AG04450 (cell line): ENCODE measurements at regions not wholly inside any gene's neighbourhood (a gene's known extent, or its start where the extent isn't known, plus 50 kb on each side); places are given as distances from the start of the nearest gene placed in this dataset.

ENCODE experiments used
- CTCF ChIA-PET: fragments of 300-600, 350-600 bp; formaldehyde crosslinking; extraction: SDS; loops from one replicate; lab custom pipeline; 2022; ENCODE audit warnings: antibody characterized with exemption, inconsistent platforms; lab: Charles Lee
- POLR2A ChIA-PET: fragments of 350-600 bp; formaldehyde crosslinking; extraction: SDS; loops from one replicate; lab custom pipeline; 2021; ENCODE audit warnings: antibody characterized with exemption, inconsistent platforms; lab: Yijun Ruan, JAX
- DNase-seq: peaks from one replicate; pipeline ENCODE4 v3.0.0-alpha.2; 2011; ENCODE audit warnings: low read depth, low spot score
- H3K27ac ChIP-seq: one replicate; pipeline ENCODE4 v1.5.1; 2012; ENCODE audit warnings: low read depth, low read length, control low read depth
- H3K27me3 ChIP-seq: one replicate; pipeline ENCODE4 v1.6.0; 2012; ENCODE audit warnings: low read length; ENCODE audit not compliant: control insufficient read depth, insufficient read depth
- H3K4me3 ChIP-seq: 2 replicates; pipeline ENCODE4 v1.5.1; 2011; ENCODE audit warnings: mild to moderate bottlenecking, low read depth, low read length, control low read depth
- H3K9me3 ChIP-seq: 2 replicates; pipeline ENCODE4 v1.5.1; 2012; ENCODE audit warnings: low read length; ENCODE audit not compliant: control insufficient read depth, insufficient read depth
- CTCF ChIP-seq: IDR thresholded peaks from 2 replicates; pipeline ENCODE4 v1.5.1; 2011; ENCODE audit warnings: low read depth, low read length, control low read depth, inconsistent platforms

- DNase-seq, result no peak
- TF ChIP-seq CTCF, result no peak
- H3K9me3 ChIP-seq, result no peaks in the 10 kb centered on the region
- ChIA-PET CTCF (no interaction called here), POLR2A (no interaction called here)
- no peaks in the 10 kb centered on the region for H3K27me3 ChIP-seq
- H3K4me3 ChIP-seq, result no peak overlapping the region
- H3K27ac ChIP-seq, result no peak overlapping the region
Measured at GRCh38 chr3:187873843-187874242, 128.6 kb upstream of the BCL6 start.

- Histone ChIP-seq H3K27ac (no peak overlapping the region), H3K9me3 (no peaks in the 10 kb centered on the region), H3K27me3 (no peaks in the 10 kb centered on the region), H3K4me3 (no peak overlapping the region)
- no peak for TF ChIP-seq CTCF
- CTCF ChIA-PET, result no interaction called here
- POLR2A ChIA-PET, result no interaction called here
- DNase-seq, result no peak
Measured at GRCh38 chr3:187875863-187876262, 130.6 kb upstream of the BCL6 start.

- H3K27me3 ChIP-seq, result no peaks in the 10 kb centered on the region
- ChIA-PET CTCF (interaction anchor here (0.6 to 1.0 kb wide), 2 partner anchors 38 to 1074 kb away, joined by 3 to 4 read pairs; no protein-coding TSS in a partner anchor), POLR2A (no interaction called here)
- no peak for DNase-seq
- no peak overlapping the region for H3K27ac ChIP-seq
- H3K9me3 ChIP-seq, result no peaks in the 10 kb centered on the region
- TF ChIP-seq CTCF, result no peak
- no peak overlapping the region for H3K4me3 ChIP-seq
Measured at GRCh38 chr3:187878772-187879518, 133.7 kb upstream of the BCL6 start.

GRCh38 chr3:187880441-187880840 lies 135.2 kb upstream of the BCL6 start:
- TF ChIP-seq CTCF, result no peak
- ChIA-PET CTCF (interaction anchor here (0.6 kb wide), 1 partner anchor 112 kb away, joined by 3 read pairs; no protein-coding TSS in a partner anchor), POLR2A (no interaction called here)
- Histone ChIP-seq H3K9me3 (no peaks in the 10 kb centered on the region), H3K27me3 (no peaks in the 10 kb centered on the region), H3K4me3 (no peak overlapping the region), H3K27ac (no peak overlapping the region)
- DNase-seq, result no peak

- DNase-seq, result no peak
- CTCF ChIA-PET, result no interaction called here
- POLR2A ChIA-PET, result no interaction called here
Measured at GRCh38 chr3:187880851-187881250, 135.6 kb upstream of the BCL6 start.

More at GRCh38 chr3:187880851-187881250, 135.6 kb upstream of the BCL6 start:
- H3K27me3 ChIP-seq, result no peaks in the 10 kb centered on the region
- no peak for TF ChIP-seq CTCF
- no peak overlapping the region for H3K27ac ChIP-seq
- H3K4me3 ChIP-seq, result no peak overlapping the region
- H3K9me3 ChIP-seq, result no peaks in the 10 kb centered on the region
